ENCODE measurements at regions not wholly inside any gene's neighbourhood (a gene's known extent, or its start where the extent isn't known, plus 50 kb on each side); places are given as distances from the start of the nearest gene placed in this dataset.

DNA sequence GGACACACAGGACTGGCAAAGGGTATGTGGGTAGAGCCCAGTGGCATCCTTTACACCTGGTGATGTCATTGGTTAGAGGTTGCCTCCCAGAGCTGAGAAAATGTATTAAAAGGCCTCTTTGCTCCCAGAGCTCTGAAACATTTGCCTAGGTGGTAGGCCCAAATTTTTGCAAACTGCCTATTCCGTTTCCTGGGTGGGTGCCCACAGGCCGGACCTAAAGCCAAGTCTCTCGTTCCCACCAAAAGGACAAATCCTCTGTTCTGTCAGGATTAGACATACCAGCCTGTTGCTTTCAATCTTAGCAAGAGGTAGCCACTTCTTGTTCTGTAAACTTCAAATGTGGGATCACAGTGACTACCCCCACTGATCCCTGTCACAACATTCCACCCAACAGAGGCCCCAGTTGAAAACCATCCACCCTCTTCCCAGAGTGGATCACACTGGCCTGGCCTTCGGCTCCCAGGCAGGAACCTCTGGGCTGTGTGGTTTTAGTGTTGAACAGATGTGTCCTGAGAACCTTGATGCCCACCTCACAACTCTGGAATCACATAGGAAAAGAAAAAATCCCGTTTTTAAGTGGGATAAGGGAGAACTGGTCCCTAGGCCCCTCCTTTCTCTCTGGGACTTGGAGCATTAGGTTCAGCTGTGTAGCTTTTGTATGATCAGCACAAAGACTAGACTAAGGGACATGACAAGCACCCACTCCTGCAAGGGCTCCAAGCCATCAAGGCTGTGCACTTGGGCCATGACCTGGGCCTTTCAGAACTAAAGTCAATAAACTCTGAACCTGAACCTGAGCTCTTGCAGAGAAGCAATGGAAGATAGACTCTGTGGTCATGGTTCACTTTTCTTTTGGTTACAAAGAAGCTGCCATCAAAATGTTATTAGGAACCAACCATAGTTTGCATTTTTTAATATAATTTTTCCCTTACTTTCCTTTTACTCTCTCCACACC, 211.3 kb downstream of the CYP26B1 start:
- DNase-seq (ENCODE audit: low read depth in 2 of 2), result no peak

DNA sequence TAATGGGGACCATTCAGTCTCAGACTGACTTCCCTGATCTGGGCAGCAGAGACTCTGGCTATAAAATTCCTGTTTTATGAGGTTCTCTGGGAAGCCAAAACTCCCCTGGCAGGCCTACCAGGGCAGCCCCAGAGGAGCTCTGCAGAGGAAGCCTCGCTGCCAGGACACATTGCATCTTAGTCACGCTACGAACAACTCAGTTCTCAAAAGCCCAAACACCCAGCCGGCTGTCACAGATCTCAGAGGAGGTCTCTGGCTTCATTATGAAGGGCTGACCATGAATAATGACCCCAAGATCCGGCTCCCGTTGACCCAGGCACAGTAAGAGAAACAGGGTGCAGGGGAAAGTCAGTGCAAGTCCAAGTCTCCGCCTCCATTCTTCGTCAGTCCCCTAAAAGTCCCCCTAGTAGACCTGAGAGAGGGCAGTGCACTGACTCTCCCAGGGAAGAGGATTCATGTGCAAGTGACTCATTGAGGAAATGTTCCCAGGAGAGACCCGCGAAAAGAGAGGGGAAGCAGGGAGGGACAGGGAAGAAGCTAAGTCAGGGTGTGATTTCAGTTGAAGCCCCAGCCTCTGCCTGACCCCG, 212.3 kb downstream of the CYP26B1 start:
- no peak for DNase-seq (ENCODE audit: low read depth in 2 of 2)

DNA sequence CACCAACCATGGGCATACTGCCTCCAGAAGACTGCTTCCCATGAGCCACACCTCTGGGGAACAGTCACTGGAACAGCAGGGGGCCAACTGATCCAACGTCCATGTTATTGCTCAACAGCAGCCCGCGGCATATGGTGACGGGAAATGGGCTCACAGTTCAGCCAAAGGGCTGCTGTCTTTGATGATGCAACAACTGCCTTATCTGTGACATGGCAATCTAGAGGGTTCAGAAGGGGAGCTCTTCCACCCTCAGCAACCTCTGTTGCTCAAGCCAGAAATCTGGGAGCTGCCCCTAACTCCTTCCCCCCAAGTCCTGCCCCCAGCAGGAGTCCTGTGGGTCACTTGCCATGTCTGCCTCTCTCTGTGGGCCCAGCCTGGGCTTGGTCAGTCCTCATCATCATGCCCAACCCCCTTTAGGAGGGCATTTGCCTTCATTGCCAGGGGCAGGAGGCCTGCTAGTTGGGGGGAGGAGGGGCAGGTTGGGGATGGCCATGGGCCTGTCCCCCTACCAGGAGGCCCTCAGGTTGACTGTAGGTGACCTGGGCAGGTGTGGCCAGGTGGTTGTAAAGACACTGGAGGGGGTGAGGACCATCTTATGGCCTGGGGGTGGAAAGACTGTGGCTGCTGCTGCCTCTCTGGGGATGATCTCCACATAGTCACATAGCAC, 212.9 kb downstream of the CYP26B1 start:
- DNase-seq (ENCODE audit: low read depth in 2 of 2), result no peak

DNA sequence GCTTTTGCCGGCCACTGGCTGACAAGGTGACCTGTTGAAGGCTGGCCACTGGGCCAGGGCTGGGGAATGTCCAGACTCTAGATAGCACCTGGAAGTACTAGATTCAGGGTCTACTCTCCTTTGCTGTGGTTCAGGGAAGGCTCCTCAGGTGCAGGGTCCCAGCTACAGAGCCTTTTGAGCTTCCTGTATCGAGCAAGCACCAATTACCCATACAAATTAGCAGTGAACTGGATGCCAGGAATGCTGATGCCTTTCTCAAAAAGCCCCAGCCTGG, 213.4 kb downstream of the CYP26B1 start:
- DNase-seq (ENCODE audit: low read depth in 2 of 2), result no peak

DNA sequence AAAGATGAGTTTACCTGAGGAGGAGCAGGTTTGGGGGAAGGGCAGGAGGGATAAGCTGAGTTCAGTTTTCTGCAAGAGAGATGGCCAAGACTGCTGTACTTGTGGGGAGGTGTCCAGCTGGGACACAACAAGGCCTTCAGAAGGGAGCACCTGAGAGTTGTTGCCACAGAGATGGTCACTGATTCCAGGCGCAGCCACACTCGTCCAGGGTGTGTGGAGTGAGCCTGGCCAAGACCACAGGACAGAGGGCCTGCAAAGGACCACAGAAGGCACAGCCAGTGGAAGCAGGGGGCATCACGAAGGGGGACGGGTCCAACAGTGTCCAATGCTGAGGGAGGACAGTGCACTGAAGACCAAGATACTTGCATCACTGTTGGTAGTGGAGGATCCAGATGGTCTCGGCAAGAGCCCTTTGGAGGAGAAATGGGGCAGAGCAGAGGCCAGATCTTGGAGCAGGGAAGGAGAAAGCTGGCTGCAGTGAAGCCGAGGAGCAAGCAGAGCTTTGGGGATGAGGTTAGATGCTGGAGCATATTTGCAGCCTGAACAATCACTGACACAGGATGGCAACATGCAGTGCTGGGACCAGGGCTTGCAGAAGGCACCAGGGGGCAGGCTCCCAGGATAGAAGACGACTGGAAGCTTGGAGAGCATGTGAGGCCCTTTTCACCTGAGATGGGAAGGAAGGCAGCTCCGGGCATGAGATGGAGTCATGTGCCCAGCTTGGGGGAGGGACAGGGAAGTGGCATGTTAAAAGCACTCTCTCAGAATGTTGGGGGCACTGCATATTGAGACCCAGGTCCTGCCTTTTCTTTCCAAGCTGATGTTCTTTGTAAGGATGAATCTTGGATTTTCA, 214.0 kb downstream of the CYP26B1 start:
- DNase-seq (ENCODE audit: low read depth in 2 of 2), result no peak

DNA sequence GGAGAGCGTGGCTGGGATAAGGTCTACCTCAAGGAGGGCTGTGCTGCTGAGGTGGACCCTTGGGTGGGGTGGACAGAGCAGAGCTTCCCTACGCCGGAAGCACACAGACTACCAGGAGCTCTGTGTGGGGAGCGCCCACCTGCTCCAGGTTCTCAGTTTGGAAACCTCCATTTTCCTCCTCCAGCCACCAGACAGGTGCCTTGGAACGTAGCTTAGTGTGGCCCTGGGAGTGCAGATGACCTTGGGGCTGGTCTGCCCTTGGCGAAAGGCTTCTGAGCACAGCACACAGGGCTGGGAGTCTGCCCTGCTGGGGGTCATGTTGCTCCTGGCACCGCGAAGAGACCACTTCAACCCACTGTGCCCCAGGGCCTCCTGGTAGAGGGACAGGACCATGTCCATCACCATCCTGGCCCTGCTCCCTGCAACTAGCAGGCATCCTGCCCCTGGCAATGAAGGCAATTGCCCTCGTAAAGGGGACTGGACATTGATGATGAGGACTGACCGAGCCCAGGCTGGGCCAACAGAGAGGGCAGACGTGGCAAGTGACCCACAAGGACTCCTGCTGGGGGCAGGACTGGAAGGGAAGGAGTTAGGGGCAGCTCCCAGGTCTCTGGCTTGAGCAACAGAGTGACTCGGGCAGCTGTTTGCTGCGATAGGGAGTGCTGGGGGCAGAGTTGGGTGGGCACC, 214.7 kb downstream of the CYP26B1 start:
- DNase-seq (ENCODE audit: low read depth in 2 of 2), result no peak

DNA sequence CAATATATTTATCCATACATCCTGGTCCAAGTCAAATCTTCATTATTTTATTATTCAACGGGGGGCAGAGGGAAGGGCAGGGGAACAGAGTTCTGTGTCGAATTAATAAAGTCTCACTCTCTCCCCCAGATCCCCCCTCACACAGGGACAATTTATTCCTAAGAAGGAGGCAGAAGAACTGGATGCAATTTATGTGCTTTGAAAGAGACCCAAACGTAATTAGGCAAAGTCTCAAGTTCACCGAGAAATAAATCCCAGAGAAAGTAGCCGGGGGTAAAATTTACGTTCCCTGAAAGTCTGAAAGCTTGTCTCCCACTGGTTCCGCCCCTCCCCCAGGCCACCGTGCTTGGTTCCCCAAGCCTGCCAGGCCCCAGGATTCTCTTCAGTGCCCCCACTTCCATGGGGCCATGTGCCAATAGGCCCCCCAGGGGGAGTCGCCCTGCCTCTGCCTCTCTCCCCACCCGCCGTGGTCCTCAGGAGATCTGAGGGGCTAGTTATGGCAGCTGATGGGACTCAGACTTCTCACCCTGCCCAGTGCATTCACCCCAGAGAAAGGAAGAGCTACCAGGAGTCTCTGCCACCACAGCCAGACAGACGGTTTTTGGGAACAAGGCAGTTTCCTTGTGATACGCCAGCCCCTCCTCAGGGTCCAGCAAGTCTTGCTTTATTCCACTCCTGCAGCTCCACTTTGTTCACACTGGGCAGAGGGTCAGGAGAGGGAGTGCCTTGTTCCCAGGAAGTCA, 215.5 kb downstream of the CYP26B1 start:
- no peak for DNase-seq (ENCODE audit: low read depth in 2 of 2)

DNA sequence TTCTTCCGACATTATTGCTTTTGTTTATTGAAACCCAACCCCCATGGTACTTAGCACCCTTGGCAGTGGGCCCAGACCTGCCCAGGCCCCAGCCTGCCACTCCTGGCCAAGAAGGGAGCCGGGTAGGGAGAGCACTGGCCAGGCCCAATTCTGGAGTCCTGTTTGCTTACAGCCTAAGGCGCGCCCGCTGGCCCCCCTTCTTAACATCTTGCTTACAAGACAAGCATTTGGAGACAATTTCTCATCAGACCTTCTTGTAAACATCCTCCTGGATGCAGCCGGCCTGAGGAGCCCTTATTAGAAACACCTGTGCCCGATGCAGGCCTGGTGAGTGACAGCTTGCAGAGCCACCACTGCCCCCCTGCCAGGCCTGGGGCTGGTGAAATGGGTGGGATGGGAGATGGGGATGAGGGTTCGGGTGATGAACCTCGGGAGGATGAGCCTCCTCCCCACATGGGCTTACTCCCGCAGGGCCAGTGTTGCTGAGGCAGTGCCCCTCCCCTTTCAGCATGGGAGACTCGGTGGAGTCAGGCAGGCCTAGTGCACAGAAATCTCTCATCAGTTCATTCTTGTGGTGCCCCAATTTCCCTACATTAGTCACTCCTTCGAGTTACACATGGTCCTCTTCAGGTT, 217.5 kb downstream of the CYP26B1 start:
- no peak for DNase-seq (ENCODE audit: low read depth in 2 of 2)

DNA sequence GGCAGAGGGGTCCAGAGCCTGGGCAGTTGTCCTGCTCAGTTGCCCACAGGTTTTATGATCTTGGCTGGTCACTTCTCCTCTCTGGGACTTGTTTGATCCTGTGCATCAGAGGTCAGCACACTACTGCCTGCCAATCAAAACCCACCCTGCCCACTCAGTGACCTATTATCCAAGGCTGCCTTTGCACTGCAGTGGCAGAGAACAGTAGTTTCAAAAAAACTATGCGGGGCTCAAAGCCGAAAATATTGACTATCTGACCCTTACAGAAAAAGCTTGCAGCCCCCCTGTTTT, 218.2 kb downstream of the CYP26B1 start:
- no peak for DNase-seq (ENCODE audit: low read depth in 2 of 2)

DNA sequence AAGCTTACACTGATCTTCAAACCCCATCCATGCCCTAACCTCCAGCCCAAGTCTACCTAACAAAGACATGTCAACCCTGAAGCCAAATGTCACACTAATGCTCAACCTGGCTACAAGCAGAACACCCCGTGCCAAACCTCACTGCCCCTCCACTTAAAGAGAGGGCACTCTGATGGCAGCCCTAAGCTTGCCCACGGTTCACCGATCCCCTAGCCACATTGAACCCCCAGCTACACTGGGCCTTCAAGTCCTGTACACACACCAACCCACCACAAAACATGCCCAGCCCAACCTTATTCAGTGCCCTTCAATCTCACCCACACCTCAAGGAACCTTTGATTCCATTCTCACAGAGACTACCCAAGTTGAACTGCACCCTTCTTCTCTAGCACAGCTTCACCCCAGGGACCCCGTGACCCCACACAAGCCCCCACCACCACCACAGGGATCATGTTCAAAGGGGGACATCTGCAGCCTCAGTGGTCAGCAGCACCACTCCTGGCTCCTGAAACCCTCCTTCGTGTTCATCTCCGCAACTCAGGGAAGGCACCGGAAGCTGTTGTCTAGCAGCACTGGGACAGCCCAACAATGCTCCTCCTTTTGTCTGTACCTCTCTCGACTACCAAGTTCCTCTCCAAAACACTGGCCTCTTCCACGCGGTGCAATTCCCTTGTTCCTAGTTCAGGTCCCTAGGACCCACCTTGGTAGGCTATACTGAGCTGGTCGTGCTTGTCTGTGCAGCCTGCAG, 218.8 kb downstream of the CYP26B1 start:
- no peak for DNase-seq (ENCODE audit: low read depth in 2 of 2)

DNA sequence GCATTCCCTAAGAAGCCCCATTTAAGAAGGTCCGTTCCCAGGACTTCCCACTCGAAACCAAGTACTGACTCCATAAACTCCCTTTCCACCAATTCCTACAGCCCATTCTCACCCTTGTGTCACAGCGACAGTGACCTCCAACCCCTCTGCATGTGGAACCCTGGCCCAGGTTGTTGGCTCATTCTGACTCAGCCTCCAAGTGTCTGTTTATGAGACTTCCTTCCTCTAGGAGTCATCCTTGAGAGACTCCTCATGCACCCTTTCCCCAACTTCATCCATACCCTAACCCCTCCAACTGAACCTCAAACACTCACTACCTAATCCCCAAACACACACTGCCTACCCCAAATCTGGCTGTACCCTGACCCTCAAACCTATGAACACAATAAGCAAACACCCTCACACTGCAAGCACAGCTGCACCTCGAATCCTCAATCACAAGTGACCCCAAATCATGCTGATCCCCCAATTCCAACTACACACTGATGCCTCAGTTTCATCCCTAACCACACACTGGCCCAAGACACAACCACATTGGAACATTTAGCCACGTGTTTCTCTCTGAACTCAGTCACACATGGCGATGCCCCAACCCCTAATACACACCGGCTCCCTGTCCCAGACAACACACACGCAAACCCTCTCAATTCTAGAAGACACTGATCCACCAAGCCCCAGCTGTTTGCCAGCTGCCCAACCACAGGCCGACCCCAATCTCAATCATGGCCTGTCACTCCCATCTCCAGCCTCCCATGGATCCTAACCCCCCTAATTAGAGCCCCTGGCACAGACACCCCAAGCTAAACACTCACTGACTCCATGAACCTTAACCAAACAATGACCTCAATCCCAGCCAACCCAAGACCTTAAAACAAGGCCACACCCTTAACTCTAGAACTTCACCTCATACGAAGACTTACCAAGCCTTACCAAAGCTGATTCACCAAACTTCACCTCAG, 219.6 kb downstream of the CYP26B1 start:
- DNase-seq (ENCODE audit: low read depth in 2 of 2), result no peak

DNA sequence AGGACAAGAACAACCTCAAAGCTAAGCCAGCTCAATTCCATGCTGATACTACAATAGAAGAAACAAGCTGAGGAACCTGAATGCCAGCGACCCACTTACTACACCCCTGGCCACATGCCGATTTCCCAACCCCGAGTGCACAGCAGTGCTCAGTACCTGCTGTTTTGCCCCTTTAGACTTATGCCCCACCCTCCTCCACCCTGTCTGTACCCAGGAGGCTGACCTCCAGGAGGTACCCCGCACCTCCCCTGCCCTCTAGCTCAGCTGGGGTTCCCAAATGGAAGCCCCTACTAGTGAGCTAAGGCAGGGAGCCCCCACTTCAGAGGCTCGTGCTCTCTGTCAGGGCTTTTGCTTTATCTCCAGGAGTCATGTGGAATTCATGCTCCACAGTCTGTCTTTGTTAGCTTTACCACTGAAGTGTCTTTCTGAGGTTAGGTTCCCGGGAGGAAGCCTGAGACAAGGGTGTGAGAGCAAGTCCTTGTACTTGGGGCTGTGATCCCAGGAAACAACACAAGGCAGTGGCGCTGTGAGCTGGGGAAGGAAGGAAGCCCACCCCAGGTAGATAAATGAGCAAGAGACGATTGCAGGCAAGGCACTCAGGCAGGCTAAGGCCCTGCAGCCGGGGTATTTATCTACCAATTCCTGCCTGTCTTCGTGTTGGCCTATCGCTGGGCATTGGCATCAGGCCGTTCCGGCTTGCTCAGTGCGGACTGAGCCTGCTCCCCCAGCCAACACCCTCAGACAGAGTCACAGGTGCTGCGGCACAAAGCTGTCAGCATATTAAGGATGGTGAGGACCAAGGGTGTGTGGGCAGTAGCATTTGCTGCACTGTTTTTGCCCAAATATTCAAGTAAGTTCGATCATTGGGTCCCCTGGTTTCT, 220.5 kb downstream of the CYP26B1 start:
- no peak for DNase-seq (ENCODE audit: low read depth in 2 of 2)

DNA sequence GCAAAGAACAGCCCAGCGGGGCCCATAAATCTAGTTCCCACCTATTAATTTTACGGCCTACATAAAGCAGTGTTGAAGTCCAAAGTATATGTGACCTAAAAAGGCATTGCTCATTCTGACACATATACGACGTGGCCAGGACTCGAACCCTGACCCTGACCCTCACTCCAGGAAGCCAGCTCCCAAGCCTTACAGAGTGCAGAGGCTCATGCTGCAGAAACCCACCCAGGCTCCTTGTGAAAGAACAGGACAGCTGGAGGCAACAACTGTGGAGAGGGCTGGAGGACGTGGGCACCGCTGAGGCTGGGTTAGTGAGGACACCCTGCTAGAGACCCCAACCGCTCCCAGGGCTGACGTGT, 221.6 kb downstream of the CYP26B1 start:
- DNase-seq (ENCODE audit: low read depth in 2 of 2), result no peak

DNA sequence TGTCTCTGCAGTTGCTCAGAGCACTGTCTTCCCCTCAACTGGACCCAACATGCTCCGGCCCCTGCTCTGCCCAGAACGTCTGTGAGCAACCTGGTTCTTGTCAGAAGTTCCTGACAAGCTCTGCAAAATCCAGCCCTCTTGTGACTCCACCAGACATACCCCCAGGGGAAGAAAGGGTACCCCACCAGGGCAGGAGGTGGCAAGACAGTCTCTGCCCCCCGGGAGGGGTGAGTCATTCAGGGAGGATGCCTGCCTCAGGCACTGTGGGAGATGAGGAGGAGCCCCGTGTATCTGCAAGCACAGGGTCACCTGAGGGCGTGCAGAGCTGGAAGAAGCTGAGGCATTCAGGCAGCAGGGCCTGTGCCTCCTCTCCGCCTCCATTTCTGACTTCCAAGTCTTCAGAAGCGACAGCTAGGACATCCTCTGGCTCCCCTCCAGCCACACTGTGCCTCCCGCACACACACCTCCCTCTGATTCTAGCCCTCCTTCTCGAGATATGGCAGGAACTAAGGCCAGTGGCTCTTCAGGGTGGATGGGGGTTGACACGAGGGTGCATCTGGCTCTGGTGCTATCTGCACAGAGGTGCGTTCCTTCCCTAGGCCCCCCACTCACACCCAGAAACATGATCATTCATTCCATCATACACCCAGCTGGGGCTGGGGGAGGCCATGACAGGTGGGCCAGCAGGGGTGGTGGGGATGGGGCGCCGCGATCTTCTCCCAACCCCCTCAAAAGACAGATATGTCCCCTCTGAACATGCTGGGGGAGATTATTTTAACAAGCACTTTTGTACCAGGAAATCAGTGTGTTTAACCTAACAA, 222.2 kb downstream of the CYP26B1 start:
- no peak for DNase-seq (ENCODE audit: low read depth in 2 of 2)

DNA sequence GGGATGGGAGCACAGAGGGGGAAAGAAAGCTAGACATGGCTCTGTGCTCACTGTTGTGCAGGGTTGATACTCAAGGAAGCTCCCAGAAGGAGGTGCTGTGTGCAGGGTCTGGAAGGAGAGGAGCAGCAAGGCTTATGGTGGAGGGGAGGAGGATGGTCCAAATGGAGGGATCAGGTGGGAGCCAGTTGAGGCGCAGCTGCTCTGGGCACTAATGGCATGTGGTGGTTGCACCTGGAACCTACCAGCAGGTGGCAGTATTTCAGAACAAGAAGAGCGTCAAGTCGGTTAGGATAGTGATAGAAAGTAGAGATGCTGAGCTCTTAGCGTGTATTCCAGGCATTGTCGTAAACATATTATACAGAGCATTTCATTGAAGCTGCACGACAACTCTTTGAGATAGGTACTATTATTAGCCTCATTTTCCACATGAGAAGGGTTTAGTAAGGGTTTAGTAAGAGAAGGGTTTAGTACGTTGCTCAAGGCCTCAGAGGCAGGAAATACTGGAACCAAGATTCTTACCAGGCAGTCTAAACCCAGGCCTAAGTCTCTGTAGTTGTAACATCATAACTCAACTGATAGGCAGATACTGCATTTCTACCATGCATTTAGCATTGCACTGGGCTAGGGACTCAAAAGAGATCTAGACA, 223.7 kb downstream of the CYP26B1 start:
- DNase-seq (ENCODE audit: low read depth in 2 of 2), result peak; percentile 17 to 22

DNA sequence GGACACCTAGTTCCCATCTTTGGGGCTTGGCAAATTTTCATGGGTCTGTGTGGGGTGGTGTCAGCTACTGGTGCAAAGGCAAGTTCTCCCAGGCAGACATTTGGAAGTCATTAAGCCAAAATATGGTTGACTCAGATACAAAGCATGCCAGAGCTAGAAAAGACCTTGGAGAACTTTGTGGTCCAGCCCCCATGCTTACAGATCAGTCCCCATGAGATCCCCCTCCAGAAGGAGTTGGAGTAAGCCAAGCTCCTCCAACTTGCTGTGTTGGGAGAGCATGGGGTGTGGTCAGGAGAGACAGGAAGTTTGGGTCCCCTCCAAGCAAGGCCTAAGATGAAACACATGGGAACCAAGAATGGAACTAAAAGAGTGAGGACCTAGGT, 224.5 kb downstream of the CYP26B1 start:
- DNase-seq (ENCODE audit: low read depth in 2 of 2), result no peak

Data from stimulated activated CD8-positive, alpha-beta memory T cell treated with anti-CD3 and anti-CD28 coated beads, Interleukin-15, amount 100 ng/mL, for 48 hours (primary cell).